HL-60 (cell line): ENCODE measurements at regions not wholly inside any gene's neighbourhood (a gene's known extent, or its start where the extent isn't known, plus 50 kb on each side); places are given as distances from the start of the nearest gene placed in this dataset.

Experiments
- DNase-seq, 2 experiments: peaks; one replicate each; pipeline ENCODE4 v3.0.0-alpha.2; 2010 to 2020; ENCODE audit warnings: low read depth in 1 of 2, low spot score in 1 of 2
- H3K27ac ChIP-seq: fragments of 250-450 bp; sonication (Bioruptor Pico); replicated peaks from 2 replicates; pipeline ENCODE4 v1.5.1; 2020; ENCODE audit warnings: mild to moderate bottlenecking, moderate library complexity
- H3K27me3 ChIP-seq: fragments of 250-450 bp; sonication (Bioruptor Pico); 2 replicates; pipeline ENCODE4 v1.5.1; 2021; ENCODE audit warnings: mild to moderate bottlenecking, moderate library complexity; ENCODE audit not compliant: insufficient read depth, poor library complexity, severe bottlenecking
- H3K4me3 ChIP-seq: replicated peaks from 2 replicates; pipeline ENCODE4 v1.5.1; 2011; ENCODE audit warnings: mild to moderate bottlenecking, control low read depth, low read length; ENCODE audit not compliant: insufficient read depth
- CTCF ChIP-seq: IDR thresholded peaks from one replicate; pipeline ENCODE4 v1.5.1; 2011; ENCODE audit warnings: low read length, control low read depth, inconsistent platforms; ENCODE audit not compliant: insufficient read depth
- GABPA ChIP-seq: IDR thresholded peaks from 2 replicates; pipeline ENCODE4 v1.6.1; 2012; ENCODE audit warnings: low read depth
- POLR2AphosphoS5 ChIP-seq: IDR thresholded peaks from 2 replicates; pipeline ENCODE4 v1.6.1; 2012; ENCODE audit warnings: low read depth
- REST ChIP-seq: IDR thresholded peaks from 2 replicates; pipeline ENCODE4 v1.6.1; 2012; ENCODE audit warnings: low read depth; ENCODE audit not compliant: insufficient replicate concordance
- SPI1 ChIP-seq: IDR thresholded peaks from 2 replicates; pipeline ENCODE4 v1.6.1; 2012; ENCODE audit warnings: low read depth, mild to moderate bottlenecking, borderline replicate concordance

- no peak overlapping the region for H3K4me3 ChIP-seq
- no peak overlapping the region for H3K27ac ChIP-seq
- no peaks in the 10 kb centered on the region for H3K27me3 ChIP-seq
- no peak for DNase-seq
- TF ChIP-seq GABPA = no peak
- no peak for TF ChIP-seq CTCF
- no peak for TF ChIP-seq SPI1
- no peak for TF ChIP-seq REST
- TF ChIP-seq POLR2AphosphoS5 = no peak
These were observed 1868.9 kb downstream of the PCDH7 start for GRCh38 chr4:32589097-32589496.

- no peaks in the 10 kb centered on the region for H3K27me3 ChIP-seq
- peak; percentile 85 for TF ChIP-seq SPI1
- TF ChIP-seq CTCF = no peak
These were observed 1869.7 kb downstream of the PCDH7 start for GRCh38 chr4:32589853-32590252.

GRCh38 chr4:32597354-32597753, 1877.2 kb downstream of the PCDH7 start:
- DNase-seq = no peak
- no peak for TF ChIP-seq POLR2AphosphoS5
- no peak for TF ChIP-seq REST
- no peak for TF ChIP-seq SPI1
- no peak for TF ChIP-seq CTCF
- no peak for TF ChIP-seq GABPA
- no peak overlapping the region for H3K4me3 ChIP-seq
- no peaks in the 10 kb centered on the region for H3K27me3 ChIP-seq
- no peak overlapping the region for H3K27ac ChIP-seq

More at GRCh38 chr4:32589853-32590252, 1869.7 kb downstream of the PCDH7 start:
- Histone ChIP-seq H3K27ac (no peak overlapping the region), H3K4me3 (no peak overlapping the region)
- DNase-seq = no peak

GRCh38 chr4:32601848-32602247, 1881.7 kb downstream of the PCDH7 start:
- no peak for DNase-seq
- TF ChIP-seq REST (no peak), CTCF (no peak), GABPA (no peak), POLR2AphosphoS5 (no peak), SPI1 (no peak)
- Histone ChIP-seq H3K27me3 (no peaks in the 10 kb centered on the region), H3K4me3 (no peak overlapping the region), H3K27ac (no peak overlapping the region)
